EH (cell line): ENCODE measurements at regions not wholly inside any gene's neighbourhood (a gene's known extent, or its start where the extent isn't known, plus 50 kb on each side); places are given as distances from the start of the nearest gene placed in this dataset.

Source experiments
- DNase-seq: peaks from one replicate; pipeline ENCODE4 v3.0.0-alpha.2; 2015; ENCODE audit warnings: low read depth

GRCh38 chr4:177696438-177696966 is 254.3 kb upstream of the AGA start:
- DNase-seq: no peak

- DNase-seq: peak; percentile 3
Measured at GRCh38 chr4:177699365-177700213, 257.4 kb upstream of the AGA start.

- no peak for DNase-seq
Measured at GRCh38 chr4:177706916-177707315, 264.7 kb upstream of the AGA start.

GRCh38 chr4:177713454-177713853 is 271.2 kb upstream of the AGA start:
- no peak for DNase-seq

- DNase-seq: no peak
Measured at GRCh38 chr4:177717407-177717806, 275.2 kb upstream of the AGA start.

- DNase-seq: no peak
Measured at GRCh38 chr4:177718514-177718913, 276.3 kb upstream of the AGA start.

- DNase-seq: no peak
Measured at GRCh38 chr4:177726111-177726510, 283.9 kb upstream of the AGA start.

- DNase-seq: no peak
Measured at GRCh38 chr4:177728361-177729152, 286.3 kb upstream of the AGA start.

- no peak for DNase-seq
Measured at GRCh38 chr4:177729681-177730080, 287.4 kb upstream of the AGA start.

- DNase-seq: no peak
Measured at GRCh38 chr4:177737387-177737940, 295.2 kb upstream of the AGA start.

- peak; percentile 0 for DNase-seq
Measured at GRCh38 chr4:177740563-177740962, 298.3 kb upstream of the AGA start.

GRCh38 chr4:177759729-177760128 is 317.5 kb upstream of the AGA start:
- DNase-seq: no peak

GRCh38 chr4:177761692-177762091 is 319.5 kb upstream of the AGA start:
- no peak for DNase-seq

GRCh38 chr4:177769155-177769554 is 326.9 kb upstream of the AGA start:
- DNase-seq: no peak

- DNase-seq: no peak
Measured at GRCh38 chr4:177770776-177771175, 328.5 kb upstream of the AGA start.

- DNase-seq: no peak
Measured at GRCh38 chr4:177771645-177772044, 329.4 kb upstream of the AGA start.

GRCh38 chr4:177778623-177779022 is 336.4 kb upstream of the AGA start:
- no peak for DNase-seq

GRCh38 chr4:177785000-177785399 is 342.8 kb upstream of the AGA start:
- DNase-seq: no peak

GRCh38 chr4:177789610-177790009 is 347.4 kb upstream of the AGA start:
- DNase-seq: no peak

- DNase-seq: no peak
Measured at GRCh38 chr4:177791188-177791587, 349.0 kb upstream of the AGA start.

GRCh38 chr4:177796841-177797240 is 354.6 kb upstream of the AGA start:
- DNase-seq: no peak

GRCh38 chr4:177798161-177798560 is 355.9 kb upstream of the AGA start:
- no peak for DNase-seq

- DNase-seq: no peak
Measured at GRCh38 chr4:177802162-177802561, 359.9 kb upstream of the AGA start.
